Right renal pelvis (tissue), 4 donors: ENCODE measurements at regions not wholly inside any gene's neighbourhood (a gene's known extent, or its start where the extent isn't known, plus 50 kb on each side); places are given as distances from the start of the nearest gene placed in this dataset.
A peak's percentile ranks its signal among the peaks of the same experiment; 100 is the strongest.

ENCODE experiments used
- DNase-seq, 4 donors: peaks; one replicate each; pipeline ENCODE4 v3.0.0-alpha.2; 2013; ENCODE audit warnings: low read depth in 4 of 4, low spot score in 3 of 4, missing footprints in 1 of 4

DNA sequence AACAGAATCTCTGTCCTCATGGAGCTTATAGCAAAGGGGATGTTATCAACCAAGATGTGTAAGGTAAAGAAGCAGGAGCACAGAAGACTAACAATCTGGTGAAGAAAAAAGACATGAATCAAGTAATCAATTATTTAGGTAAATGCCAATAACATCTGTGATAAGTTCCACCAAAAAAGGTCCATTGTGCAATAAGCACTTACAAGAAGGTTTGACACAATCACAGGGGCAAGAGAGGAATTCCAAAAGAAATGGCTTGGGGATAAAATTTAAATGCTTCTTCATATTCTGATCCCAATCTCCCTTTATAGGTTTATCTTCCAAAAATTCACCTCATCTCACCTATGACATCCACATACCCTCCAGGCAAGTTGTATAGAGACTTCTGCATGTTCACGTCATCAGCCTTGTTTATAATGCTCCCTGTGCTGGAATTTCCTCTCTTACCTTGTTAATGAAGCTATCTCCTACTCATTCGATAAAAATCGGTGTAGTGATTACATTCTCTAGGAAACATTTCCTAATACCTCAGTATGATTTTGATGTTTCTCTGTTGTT, 53.6 kb upstream of the DPT start:
- DNase-seq, result no peak

DNA sequence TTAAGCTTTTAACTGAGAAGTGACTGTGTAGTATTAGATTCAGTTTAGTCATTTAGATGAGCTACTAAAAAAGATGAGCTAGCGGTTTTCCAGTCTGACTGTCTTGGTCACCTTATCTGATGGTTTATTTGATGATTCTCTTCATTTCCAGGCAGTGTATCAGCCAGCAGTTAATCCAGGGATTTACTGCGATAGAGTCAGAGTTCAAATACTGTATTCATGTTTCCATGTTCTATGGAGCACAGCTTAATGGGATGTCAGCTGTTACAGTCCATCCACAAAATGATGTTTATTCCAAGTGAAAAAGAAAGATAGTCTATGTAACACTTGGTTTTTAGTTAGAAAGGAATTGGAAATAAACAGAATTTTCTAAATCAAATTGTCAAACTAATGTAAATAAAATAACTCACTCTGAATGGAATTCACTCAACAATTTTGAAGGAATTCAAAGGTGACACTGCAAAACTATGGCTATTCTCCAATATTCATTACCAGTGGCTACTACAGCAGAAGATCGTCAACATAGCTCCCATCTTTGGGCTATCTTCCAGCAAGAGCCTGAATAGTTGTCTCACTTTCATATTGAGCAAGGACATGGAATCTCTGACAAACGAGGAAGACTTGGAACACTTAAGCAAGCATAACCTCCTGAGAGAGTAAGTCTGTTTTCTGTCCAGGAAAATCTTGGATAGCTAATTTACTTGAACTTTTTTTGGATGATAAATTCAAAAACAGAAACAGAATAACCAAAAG, 54.6 kb upstream of the DPT start:
- no peak for DNase-seq

DNA sequence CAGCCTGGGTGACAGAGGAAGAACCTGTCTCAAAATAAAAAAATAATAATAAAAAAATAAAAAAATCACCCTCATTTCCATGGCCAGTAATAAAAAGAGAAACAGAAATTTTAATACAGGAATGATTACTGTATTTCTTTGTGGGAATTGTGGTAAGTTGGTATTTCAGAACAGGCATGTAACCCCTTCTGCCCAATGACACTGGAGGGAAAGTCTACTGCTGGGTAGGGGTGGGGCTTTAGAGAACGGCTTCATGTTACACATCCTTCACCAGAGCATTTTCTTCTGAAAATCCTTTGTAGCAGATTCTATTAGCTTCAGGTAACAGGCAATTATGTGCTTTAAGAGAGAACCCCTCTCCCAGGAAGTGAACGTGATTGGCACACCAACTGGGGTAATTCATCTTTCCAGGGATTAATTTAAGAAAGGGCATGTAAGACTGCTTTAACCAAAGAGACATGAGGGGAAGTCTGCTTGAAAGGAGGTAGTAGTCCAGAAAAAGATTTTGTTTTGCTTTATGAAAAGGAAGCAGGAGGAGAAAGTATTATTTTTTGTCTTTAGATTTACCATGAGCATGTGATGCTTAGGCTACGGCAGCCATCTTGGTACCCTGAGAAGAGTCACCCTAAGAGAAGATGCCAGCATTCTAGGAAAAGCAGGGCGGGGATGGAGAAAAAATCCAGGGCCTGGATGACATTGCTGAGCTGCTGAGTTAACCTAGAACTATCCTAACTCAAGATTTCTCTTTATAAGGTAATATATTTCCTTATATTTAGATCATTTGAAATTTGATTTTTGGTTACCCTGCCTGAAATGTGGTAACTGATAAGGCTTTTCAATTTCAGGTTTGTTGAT, 57.7 kb upstream of the DPT start:
- no peak for DNase-seq

DNA sequence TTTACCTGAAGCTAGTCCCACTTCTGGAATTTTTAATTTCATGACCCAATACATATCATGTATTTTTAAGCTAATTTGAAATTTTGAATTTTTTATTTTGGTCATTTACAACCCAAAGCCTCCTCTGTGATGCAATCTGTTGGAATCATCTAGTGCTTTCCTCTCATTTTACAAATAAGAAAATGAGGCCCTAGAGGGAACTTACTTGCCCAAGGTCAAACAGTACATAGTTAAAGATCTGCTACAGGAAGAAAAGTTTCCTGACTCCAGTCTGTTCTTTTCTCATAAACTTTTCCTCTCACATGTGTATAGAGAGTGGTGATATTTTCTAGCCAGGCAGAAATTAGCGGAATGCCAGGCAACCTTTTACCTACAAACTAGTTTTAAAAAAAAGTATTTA, 59.3 kb upstream of the DPT start:
- no peak for DNase-seq

DNA sequence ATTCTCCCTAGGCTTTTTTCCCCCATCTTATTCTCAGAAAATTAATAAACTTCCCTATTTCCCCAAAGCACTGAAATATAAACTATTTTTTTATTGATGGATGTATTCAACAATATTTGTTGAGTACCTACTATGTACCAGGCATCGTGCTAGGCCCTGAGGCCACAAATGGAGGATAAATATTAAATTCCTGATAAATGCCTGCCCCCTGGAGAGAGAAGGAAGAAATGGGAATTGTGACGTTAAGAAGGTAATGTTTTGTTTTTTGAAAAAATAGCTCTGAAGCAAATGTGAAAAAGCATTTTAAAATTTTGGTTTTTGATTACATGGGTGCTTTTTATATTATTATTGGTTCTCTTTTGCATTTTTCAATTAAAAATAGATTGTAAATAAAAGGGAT, 60.5 kb upstream of the DPT start:
- DNase-seq, result no peak

DNA sequence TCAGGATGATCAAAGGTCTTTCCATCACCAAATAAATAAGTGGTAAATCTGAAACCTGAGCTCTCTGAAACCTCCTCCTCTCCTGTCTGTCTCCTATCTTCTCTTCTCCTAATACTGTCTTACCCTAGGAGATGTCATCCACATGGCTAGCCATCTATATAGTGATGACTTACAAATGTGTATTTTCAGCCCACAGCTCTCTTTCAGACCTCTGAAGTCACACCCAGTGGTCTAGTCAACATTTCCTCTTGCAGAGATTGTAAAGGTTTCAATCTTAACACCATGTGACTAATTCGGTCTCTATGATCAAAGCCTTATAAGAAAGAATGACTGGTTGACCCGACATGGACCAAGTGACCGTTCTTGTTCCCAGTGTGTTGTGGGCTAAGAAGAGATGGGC, 63.1 kb upstream of the DPT start:
- DNase-seq, result no peak

DNA sequence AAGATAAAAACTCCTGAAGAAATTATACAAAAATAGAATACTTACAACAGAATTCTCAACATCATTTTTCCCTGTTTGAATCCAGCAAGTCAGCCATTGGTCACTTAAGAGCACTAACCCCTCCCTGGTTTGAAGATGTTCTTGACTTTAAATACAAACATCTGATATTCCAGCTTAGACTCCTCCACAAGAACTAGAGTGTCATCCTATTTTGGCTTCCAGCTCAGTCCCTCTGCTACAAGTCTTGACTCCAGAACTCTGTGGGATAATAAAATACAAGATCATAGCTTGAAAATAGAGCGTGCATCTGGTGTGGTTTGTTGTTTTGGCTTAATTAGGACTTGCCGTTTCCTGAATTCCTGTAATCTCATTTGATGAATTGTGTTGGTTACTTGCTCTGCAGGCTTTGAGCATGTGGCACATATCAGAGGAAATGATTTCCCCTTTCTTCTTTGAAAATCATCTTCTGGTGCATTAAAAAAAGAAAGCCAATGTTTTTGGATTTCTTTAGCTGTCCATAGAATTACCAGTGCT, 63.7 kb upstream of the DPT start:
- peak in 1 of 4 donors; percentile 14 for DNase-seq

DNA sequence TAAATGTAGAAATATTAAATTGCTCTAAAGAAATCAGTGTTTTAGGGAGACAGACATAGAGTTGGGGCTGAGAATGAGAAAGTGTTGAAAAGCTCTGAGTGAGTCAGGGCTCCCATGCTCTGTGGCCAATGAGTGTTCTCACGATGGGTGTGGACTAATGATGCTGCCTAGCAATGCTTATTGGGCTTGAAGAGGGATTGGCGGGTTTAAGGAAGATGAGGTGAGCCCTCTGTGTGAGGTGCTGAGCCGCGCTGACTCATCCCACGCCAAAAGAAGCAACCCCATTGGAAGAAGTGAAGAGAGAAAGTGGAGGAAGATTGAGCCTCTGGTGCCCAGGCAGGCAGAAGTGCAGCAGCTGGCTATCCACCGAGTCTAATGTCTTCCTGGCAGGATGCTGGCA, 65.1 kb upstream of the DPT start:
- DNase-seq, result no peak

DNA sequence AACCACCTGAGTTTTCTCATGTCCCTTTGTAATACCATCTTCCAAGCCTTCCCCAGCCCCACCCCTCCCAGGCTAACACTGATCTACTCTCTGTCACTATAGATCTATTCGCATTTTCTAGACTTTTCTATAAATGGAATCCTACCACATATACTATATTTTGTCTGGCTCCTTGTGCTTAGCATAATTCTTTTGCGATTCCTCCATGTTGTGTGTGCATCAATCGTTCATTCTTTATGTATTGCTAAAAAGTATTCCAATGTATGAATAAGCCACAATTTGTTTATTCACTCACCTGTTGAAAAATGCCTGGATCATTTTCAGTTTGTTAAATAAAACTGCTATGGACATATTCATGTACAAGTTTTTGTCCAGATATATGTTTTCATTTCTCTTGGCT, 66.7 kb upstream of the DPT start:
- no peak for DNase-seq

DNA sequence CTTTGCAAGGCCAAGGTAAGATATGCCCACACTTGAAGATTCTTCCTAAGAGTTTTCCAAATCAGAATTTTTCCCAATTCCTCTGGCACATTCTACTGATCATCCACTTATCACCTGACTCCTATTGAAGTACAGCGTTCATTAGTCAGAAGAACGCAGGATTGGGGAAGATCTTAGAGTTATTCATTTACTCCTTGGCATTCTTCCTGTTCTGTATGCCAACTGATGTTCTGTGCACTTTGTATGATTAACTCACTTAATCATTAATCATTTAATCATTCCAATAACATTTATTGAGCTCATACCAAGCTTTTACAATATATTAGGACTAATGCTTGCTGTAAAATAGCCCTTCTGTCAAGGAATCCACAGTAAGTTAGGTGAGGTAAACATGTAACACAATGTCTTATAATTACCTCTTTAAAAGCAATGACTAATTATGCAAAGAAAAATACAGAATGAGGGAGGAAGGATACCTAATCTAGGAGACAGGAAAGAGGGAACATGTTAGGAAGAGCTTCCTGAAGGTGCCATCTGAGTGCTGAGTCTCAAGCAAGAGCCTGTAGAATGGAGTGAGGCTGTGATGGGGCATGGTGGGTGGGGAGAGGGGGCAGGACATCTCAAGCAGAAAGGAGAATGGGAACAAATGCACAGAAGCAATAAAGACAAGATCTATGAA, 71.1 kb upstream of the DPT start:
- DNase-seq, result peak in 1 of 4 donors; percentile 6

DNA sequence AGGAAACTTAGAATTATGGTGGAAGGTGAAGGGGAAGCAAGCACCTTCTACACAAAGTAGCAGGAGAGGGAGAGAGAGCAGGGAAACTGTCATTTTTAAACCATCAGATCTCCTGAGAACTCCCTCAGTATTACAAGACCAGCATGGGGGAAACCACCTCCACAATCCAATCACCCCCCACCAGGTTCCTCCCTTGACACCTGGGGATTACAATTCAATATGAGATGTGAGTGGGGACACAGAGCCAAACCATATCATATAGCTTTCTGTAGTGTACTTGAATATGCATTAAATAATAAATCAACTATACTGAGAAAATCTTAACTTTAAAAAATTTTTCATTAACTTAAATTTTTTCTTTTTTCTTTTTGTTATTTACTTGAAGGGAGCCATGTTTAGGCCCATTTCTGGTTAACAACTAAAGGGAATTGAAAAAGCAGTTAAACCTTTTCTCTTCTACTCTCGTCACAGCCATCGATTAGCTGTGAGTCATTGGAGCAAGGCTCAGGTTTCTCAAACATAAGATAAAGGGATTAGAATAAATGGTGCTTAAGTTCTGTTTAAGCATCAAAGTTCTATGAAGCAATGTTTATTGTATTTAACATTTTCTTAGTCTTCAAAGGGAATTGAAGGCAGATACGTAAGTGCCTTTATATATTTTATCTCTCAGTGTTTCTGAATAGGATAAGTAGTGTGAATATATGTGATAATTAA, 72.2 kb upstream of the DPT start:
- DNase-seq, result no peak

DNA sequence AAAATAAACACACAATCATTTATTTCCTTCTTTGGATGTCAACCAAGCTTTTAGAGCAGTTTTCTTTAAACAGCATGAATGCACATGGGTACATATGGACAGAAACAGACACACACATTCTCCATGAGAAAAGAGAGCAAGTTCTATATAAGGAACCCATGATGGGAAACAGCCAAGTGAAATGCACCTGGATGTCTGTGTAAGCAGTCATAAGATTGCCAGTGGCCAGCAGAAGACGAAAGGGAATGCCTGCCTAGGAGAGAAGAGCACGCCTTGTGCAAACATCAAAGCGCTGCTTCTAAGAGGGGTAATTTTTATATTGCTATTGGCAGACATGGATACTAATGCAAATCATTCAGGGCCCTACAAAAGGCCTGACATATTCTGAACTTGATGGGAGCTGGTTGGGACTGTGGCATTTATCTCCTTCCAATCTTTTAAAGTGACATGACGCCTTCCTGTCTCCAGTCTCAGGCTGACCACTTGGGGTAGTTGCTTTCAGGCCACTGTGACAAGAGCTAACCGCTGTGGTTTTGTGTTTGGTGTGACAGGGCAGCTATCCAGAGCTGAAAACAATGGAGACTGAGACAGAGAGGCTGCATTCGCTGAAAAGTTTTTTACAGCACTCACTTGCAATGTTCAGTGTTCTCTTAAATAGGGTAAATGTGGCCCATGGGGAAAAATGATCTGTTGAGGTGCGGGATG, 75.0 kb upstream of the DPT start:
- DNase-seq, result no peak

DNA sequence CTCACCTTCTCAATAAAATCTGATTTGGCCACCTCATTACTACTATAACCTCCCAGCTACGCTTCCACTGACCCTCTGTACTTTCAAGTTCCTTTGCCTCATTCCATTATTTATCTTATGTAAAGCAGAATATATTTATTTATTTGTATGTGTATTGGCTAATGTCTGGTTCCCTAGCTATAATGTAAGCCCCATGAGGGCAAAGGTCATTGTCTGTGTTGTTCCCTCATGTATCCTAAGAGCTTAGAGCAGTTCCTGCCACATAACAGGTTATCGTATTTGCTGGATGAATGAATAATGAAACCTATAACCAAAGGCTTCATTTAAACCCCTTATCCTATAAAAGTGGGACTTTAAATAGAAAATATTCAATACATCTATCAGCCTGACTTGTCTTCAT, 77.9 kb upstream of the DPT start:
- no peak for DNase-seq

DNA sequence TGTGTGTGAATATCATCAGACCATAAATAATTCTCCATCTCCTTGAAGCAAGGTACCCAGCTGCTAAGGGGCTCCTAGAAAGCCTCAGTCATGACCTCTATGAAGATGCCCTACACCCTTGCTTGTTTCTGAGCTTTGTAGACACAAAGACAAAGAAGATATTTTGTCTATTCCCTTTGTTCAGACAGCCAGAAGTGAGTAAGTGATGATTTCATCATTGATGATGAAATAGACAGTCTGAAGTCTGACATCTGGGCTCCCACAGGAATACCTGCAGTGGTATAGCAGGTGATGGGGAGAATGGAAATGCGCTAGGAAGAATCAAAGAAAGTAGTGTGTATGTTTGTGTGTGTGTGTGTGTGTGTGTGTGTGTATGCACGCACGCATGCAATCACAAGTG, 82.2 kb upstream of the DPT start:
- no peak for DNase-seq

DNA sequence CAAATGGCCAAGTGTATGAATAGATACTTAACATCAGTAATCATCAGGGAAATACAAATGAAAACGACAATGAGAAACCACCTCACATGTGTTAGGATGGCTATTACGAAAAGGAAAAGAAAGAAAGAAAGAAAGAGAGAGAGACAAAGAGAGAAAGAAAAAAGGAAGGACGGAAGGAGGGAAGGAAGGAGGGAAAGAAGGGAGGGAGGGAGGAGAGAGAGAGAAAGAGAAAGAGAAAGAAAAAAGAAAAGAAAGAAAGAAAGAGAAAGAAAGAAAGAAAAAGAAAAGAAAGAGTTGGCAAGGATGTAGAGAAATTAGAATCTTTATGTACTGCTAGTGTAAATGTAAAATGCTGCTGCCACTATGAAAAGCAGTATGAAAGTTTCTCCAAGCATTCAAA, 90.7 kb upstream of the DPT start:
- DNase-seq, result no peak

DNA sequence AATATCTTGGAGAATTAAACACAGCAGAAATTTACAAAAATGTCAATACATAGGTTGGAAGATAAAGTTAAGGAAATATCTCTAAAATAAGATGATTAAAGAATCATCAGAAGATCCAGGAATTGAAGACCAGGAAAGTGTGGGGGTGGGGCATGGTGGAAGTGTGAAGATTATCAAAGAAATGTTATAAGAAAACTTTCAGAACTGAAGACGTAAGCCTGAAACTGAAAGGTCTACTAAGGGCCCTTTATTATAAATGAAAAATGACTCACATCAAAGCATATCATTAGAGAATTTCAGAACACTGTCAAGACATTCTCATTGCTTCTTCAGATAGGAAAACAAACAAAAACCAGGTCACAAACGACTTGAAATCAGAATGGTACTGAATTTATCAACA, 92.4 kb upstream of the DPT start:
- no peak for DNase-seq

DNA sequence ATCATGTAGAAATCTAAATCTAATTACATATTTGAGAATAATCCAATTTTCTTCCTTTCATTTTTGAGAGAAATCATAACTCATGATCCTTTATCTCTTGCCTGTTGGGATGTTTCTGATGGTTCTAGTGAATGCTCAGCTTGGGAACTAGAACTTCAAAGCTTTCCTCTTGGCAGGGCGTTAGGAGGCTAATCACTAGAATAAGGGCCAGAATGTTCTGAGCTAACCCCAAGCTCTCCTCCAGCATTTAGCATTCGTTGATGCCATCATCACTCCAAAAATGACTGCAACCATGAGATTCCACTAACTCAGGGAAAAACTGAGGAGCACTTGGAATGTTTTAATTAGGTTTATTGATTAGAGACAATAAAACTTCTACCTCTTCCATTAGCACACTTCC, 93.9 kb upstream of the DPT start:
- DNase-seq, result no peak

DNA sequence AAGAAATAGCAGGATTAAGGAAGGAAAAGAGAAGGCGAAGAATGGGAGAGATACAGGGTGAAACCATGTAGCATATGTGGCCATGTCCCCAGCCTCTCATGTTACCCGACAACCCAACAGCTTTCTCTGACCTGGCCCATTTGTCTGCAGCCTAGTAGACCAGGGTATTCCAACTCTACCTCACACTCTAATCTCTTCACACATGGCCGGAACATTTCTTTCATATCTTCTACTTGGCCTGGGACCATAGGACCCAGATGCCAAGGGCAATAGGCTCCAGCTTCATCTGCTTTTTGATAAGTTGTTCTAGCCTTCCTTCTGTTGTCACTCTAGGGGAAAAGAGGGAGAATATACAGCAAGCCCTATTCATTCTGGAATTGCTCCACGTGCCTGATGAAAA, 95.0 kb upstream of the DPT start:
- DNase-seq, result no peak

DNA sequence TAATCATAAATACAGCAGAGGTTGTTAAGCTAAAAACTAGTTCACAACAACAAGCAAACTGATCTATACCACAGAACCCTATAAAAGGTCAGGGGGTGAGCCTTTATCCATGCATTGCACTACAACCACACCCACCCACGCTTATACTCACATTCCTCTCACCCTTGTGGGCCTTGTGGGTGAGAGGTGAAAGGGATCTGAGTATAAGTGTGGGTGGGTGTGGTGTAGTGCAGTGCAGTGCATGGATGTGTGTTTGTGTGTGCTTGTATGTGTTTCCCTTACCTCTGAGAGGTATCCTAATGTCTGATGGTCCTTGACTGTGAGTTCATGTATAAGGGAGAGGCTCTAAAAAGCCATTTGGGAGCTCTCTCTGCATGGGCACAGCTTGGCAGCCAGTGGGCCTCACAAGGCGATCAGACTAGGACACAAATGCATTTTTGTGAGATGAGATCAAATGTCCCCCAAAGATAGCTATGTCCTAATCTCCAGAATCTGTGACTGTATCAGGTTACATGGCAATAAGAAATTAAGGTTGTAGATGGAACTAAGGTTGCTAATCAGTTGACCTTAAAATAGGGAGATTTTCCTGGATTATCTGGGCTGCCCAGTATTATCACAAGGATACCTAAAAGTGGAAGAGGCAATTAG, 95.5 kb upstream of the DPT start:
- no peak for DNase-seq
